Mesendoderm (in vitro differentiated cells): ENCODE measurements at regions not wholly inside any gene's neighbourhood (a gene's known extent, or its start where the extent isn't known, plus 50 kb on each side); places are given as distances from the start of the nearest gene placed in this dataset.

ENCODE experiments used
- DNase-seq: peaks from one replicate; pipeline ENCODE4 v3.0.0; 2013
- H2AK5ac ChIP-seq: 2 replicates; pipeline ENCODE4 v1.6.1; 2013; ENCODE audit warnings: low read length, inconsistent platforms
- H2BK120ac ChIP-seq: 2 replicates; pipeline ENCODE4 v1.6.1; 2013; ENCODE audit warnings: low read depth, mild to moderate bottlenecking, low read length, moderate library complexity, mixed read lengths
- H2BK15ac ChIP-seq: replicated peaks from 2 replicates; pipeline ENCODE4 v1.6.1; 2013; ENCODE audit warnings: low read depth, mild to moderate bottlenecking, moderate library complexity
- H2BK5ac ChIP-seq: 2 replicates; pipeline ENCODE4 v1.6.1; 2013; ENCODE audit warnings: low read length, inconsistent platforms
- H3K18ac ChIP-seq: 2 replicates; pipeline ENCODE4 v1.6.1; 2013; ENCODE audit warnings: mild to moderate bottlenecking, low read length, mixed read lengths
- H3K23ac ChIP-seq: one replicate; pipeline ENCODE4 v1.6.1; 2013; ENCODE audit warnings: low read length
- H3K27ac ChIP-seq: 2 replicates; pipeline ENCODE4 v1.5.1; 2013; ENCODE audit warnings: low read depth, mild to moderate bottlenecking, inconsistent platforms, low read length, moderate library complexity
- H3K27me3 ChIP-seq: 2 replicates; pipeline ENCODE4 v1.6.1; 2013; ENCODE audit warnings: low read length, control low read depth, mild to moderate bottlenecking, inconsistent platforms; ENCODE audit not compliant: insufficient read depth, poor library complexity
- H3K36me3 ChIP-seq: 2 replicates; pipeline ENCODE4 v1.6.1; 2013; ENCODE audit warnings: low read length, inconsistent platforms; ENCODE audit not compliant: control insufficient read depth, insufficient read depth
- H3K4ac ChIP-seq: one replicate; pipeline ENCODE4 v1.6.1; 2013; ENCODE audit warnings: low read depth, mild to moderate bottlenecking, low read length, moderate library complexity
- H3K4me1 ChIP-seq: 2 replicates; pipeline ENCODE4 v1.6.1; 2013; ENCODE audit warnings: low read depth, low read length, inconsistent platforms; ENCODE audit not compliant: control insufficient read depth
- H3K4me2 ChIP-seq: 2 replicates; pipeline ENCODE4 v1.6.1; 2013; ENCODE audit warnings: low read length
- H3K4me3 ChIP-seq: 2 replicates; pipeline ENCODE4 v1.5.1; 2013; ENCODE audit warnings: mild to moderate bottlenecking, low read length
- H3K56ac ChIP-seq: one replicate; pipeline ENCODE4 v1.6.1; 2013; ENCODE audit warnings: low read length
- H3K79me1 ChIP-seq: 2 replicates; pipeline ENCODE4 v1.6.1; 2013; ENCODE audit warnings: low read length, inconsistent platforms
- H3K79me2 ChIP-seq: 2 replicates; pipeline ENCODE4 v1.6.1; 2013; ENCODE audit warnings: mild to moderate bottlenecking, low read length; ENCODE audit not compliant: control insufficient read depth, insufficient read depth
- H3K9ac ChIP-seq: 2 replicates; pipeline ENCODE4 v1.6.1; 2013; ENCODE audit warnings: low read length, inconsistent platforms
- H4K5ac ChIP-seq: one replicate; pipeline ENCODE4 v1.6.1; 2013; ENCODE audit warnings: low read length
- H4K8ac ChIP-seq: one replicate; pipeline ENCODE4 v1.6.1; 2013; ENCODE audit warnings: low read depth, mild to moderate bottlenecking, control low read depth, low read length, moderate library complexity
- WGBS: extraction: QIAGEN DNeasy Blood & Tissue Kit; methylation state at CpG from one replicate; pipeline ENCODE4 v1.1.7; 2013; ENCODE audit warnings: low lambda C conversion rate, missing lambda C conversion rate; ENCODE audit not compliant: insufficient coverage; ENCODE audit errors: extremely low coverage; 5-methylcytosine and 5-hydroxymethylcytosine counted together

DNA sequence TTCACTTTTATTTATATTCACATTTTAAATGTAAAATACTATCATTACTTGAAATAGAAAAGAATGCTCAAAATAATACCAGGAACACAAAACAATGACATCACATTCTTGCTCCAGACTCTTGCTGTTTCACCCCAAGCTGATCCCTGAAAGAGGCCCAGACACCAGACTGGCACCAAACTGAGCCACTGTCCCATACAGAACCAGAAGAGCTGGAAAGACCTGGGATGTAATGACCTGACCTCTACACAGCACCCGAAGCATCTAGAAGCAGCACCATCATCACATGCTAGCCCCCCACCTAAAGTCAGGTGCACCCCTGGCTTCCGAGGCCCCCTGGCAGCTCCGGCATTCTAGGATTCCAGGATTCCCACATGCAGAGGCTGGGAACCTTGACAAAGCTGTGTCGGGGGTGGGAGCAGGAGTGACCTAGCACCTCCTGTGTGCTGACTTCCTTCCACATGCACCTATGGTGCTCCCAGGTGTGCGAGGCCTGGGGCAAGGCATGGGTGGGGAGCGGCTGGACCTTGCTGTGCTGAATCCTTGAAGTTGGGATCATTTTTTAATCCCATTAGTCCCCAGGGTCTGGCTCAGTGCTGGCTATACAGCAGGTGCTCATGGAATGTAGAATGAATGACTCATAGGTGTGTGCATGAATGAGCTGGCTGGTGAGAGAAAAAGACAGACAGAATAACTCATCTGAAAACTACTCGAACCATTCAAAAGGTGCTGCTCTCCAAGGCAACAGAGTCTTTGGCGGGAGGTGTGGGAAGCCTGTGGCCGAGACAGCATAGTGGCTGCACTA is 144.7 kb upstream of the IQSEC1 start:
- Histone ChIP-seq H3K36me3 (no peaks in the 10 kb centered on the region), H2BK15ac (no peak overlapping the region), H3K18ac (no peak overlapping the region), H2BK5ac (no peak overlapping the region), H3K27me3 (no peaks in the 10 kb centered on the region), H4K8ac (no peak overlapping the region), H3K4me2 (no peak overlapping the region), H3K27ac (no peak overlapping the region), H4K5ac (no peak overlapping the region), H3K4me3 (no peak overlapping the region), H3K79me1 (no peaks in the 10 kb centered on the region), H3K4ac (no peak overlapping the region), H3K4me1 (no peaks in the 10 kb centered on the region), H3K56ac (no peak overlapping the region), H3K79me2 (no peaks in the 10 kb centered on the region), H2BK120ac (no peak overlapping the region), H3K9ac (no peak overlapping the region), H2AK5ac (no peak overlapping the region), H3K23ac (no peak overlapping the region)
- DNase-seq = peak; percentile 67
- WGBS = no CpG with 5 or more reads among the region's 9 CpGs

- Histone ChIP-seq H3K4me1 (no peaks in the 10 kb centered on the region), H2BK5ac (no peak overlapping the region), H2BK15ac (no peak overlapping the region), H2AK5ac (no peak overlapping the region), H3K18ac (no peak overlapping the region), H4K8ac (no peak overlapping the region), H3K56ac (no peak overlapping the region), H3K27ac (no peak overlapping the region), H3K79me1 (no peaks in the 10 kb centered on the region), H2BK120ac (no peak overlapping the region), H4K5ac (no peak overlapping the region), H3K79me2 (no peaks in the 10 kb centered on the region), H3K36me3 (no peaks in the 10 kb centered on the region), H3K4me2 (no peak overlapping the region), H3K9ac (no peak overlapping the region), H3K27me3 (no peaks in the 10 kb centered on the region), H3K23ac (no peak overlapping the region), H3K4ac (no peak overlapping the region), H3K4me3 (no peak overlapping the region)
- no peak for DNase-seq
- no CpG with 5 or more reads among the region's 2 CpGs for WGBS
Observed at GRCh38 chr3:13217253-13217652, 144.0 kb upstream of the IQSEC1 start.

DNA sequence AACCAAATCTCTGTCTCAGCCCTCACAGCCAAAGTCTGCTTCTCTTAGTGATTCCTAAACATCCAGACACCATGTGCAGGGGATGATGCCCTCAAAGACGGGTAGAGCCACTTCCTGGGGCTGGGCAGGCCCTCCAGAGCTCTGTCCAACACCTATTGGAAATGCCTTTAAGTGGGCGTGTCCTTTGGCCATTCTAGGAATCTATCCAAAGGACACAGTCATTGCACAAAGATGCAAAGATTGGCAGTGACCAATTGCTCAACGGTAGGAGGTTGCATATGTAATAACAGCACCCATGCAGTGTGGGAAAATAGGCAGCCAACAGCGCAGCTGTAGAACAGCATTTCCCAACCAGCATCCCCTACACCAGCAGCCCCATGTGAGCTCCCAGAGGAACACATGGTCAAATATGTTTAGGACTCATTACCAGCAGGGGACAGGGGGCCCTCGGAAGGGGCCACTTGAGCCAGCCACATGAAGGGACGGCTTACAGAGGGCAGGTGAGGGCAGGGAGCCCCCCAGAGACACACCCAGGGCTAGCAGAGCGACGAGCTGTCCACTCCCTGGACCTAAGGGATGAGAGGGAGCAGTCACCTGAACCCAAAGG is 142.8 kb upstream of the IQSEC1 start:
- WGBS = no CpG with 5 or more reads among the region's 8 CpGs
- Histone ChIP-seq H3K18ac (no peak overlapping the region), H3K4me3 (no peak overlapping the region), H3K4me1 (no peaks in the 10 kb centered on the region), H3K79me1 (no peaks in the 10 kb centered on the region), H3K23ac (no peak overlapping the region), H2BK120ac (no peak overlapping the region), H3K4ac (no peak overlapping the region), H2BK5ac (no peak overlapping the region), H3K27ac (no peak overlapping the region), H3K56ac (no peak overlapping the region), H3K36me3 (no peaks in the 10 kb centered on the region), H3K9ac (no peak overlapping the region), H3K4me2 (no peak overlapping the region), H4K8ac (no peak overlapping the region), H4K5ac (no peak overlapping the region), H3K79me2 (no peaks in the 10 kb centered on the region), H2AK5ac (no peak overlapping the region), H3K27me3 (no peaks in the 10 kb centered on the region), H2BK15ac (no peak overlapping the region)
- DNase-seq = no peak

- no peaks in the 10 kb centered on the region for H3K36me3 ChIP-seq
- no peaks in the 10 kb centered on the region for H3K27me3 ChIP-seq
- no peak overlapping the region for H3K18ac ChIP-seq
- no peak overlapping the region for H3K9ac ChIP-seq
- no peaks in the 10 kb centered on the region for H3K79me2 ChIP-seq
- H2BK120ac ChIP-seq = no peak overlapping the region
- no peak overlapping the region for H4K5ac ChIP-seq
- H3K4ac ChIP-seq = no peak overlapping the region
- no peak overlapping the region for H4K8ac ChIP-seq
- H2BK15ac ChIP-seq = no peak overlapping the region
- H3K23ac ChIP-seq = no peak overlapping the region
- no peak overlapping the region for H3K56ac ChIP-seq
- no peak overlapping the region for H2BK5ac ChIP-seq
- no peaks in the 10 kb centered on the region for H3K79me1 ChIP-seq
- no CpG with 5 or more reads among the region's 15 CpGs for WGBS
- no peak for DNase-seq
- H2AK5ac ChIP-seq = no peak overlapping the region
- no peak overlapping the region for H3K4me2 ChIP-seq
- H3K27ac ChIP-seq = no peak overlapping the region
- no peak overlapping the region for H3K4me3 ChIP-seq
- no peaks in the 10 kb centered on the region for H3K4me1 ChIP-seq
Observed at GRCh38 chr3:13214847-13215472, 141.7 kb upstream of the IQSEC1 start.

DNA sequence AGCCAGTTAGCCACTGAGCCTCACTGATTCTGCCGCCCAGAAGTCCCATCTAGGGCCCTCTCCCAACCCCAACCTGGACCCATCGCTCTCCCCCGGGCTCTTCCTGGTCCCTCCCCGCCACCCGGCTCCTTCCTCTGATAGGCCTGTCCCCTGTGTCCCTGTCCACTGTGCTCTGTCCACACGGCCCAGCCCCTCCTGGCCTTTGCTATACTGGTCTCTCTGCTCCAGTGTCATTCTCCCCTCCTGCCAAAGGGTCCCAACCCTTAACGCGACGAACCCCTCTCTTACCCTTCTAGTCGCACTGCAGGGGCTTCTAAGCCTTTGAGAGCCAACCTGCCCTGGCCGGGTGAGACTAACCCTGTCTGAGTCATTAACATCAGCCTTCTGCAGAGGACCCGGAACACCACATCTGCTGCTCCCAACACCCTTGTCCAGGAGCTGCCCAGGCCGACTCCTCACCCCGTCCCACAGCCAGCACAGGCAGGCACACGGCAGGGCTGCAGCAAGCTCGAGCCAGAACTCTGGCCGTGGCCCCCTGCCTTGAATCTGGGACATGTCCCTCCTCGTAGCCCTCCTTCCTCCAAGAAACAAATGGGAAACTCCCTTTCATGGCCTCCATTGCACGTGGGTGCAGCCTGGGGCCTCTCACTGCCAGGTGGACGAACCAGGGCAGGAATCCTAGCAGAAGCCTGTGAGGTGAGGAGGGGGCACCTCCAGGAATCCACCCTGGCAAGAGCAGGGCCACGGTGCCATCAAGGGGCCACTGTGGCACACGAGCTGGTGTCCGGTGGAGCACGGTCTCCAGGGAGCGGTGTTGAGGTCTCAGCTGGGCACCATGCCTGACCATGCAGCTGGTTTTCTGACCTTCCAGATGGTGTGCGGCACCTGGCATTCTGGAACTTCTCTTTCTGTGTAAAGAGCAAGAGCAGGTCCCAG is 140.9 kb upstream of the IQSEC1 start:
- Histone ChIP-seq H2BK120ac (no peak overlapping the region), H4K8ac (no peak overlapping the region), H3K9ac (no peak overlapping the region), H2AK5ac (no peak overlapping the region), H3K27ac (no peak overlapping the region), H3K4me3 (no peak overlapping the region), H3K27me3 (no peaks in the 10 kb centered on the region), H3K18ac (no peak overlapping the region), H3K79me1 (no peaks in the 10 kb centered on the region), H2BK15ac (no peak overlapping the region), H4K5ac (no peak overlapping the region), H3K79me2 (no peaks in the 10 kb centered on the region), H3K23ac (no peak overlapping the region), H3K4me2 (no peak overlapping the region), H3K4me1 (no peaks in the 10 kb centered on the region), H2BK5ac (no peak overlapping the region), H3K36me3 (no peaks in the 10 kb centered on the region), H3K56ac (no peak overlapping the region), H3K4ac (no peak overlapping the region)
- no CpG with 5 or more reads among the region's 26 CpGs for WGBS
- no peak for DNase-seq
